OCI-LY3 (cell line): ENCODE measurements at regions not wholly inside any gene's neighbourhood (a gene's known extent, or its start where the extent isn't known, plus 50 kb on each side); places are given as distances from the start of the nearest gene placed in this dataset.

ENCODE experiments used
- H2AFZ ChIP-seq: fragments of 200-600, 300-600 bp; shearing (Covaris generic); 2 replicates; pipeline ENCODE4 v1.6.0; 2014; ENCODE audit warnings: antibody characterized with exemption, low read depth, low read length
- H3K27ac ChIP-seq: fragments of 200-600, 300-600 bp; sonication (generic); 2 replicates; pipeline ENCODE4 v1.5.1; 2014; ENCODE audit warnings: mild to moderate bottlenecking, low read length, moderate library complexity, mixed read lengths
- H3K27me3 ChIP-seq: fragments of 200-600, 300-600 bp; sonication (generic); 2 replicates; pipeline ENCODE4 v1.6.1; 2014; ENCODE audit warnings: low read depth, low read length, mixed read lengths
- H3K36me3 ChIP-seq: fragments of 200-600, 300-600 bp; sonication (generic); replicated peaks from 2 replicates; pipeline ENCODE3; 2014; ENCODE audit warnings: low read depth, low read length, mixed read lengths
- H3K4me1 ChIP-seq: fragments of 300-600, 200-600 bp; sonication (generic); 2 replicates; pipeline ENCODE4 v1.6.1; 2014; ENCODE audit warnings: low read length, mixed read lengths
- H3K4me2 ChIP-seq: fragments of 200-600, 300-600 bp; sonication (generic); 2 replicates; pipeline ENCODE4 v1.6.1; 2014; ENCODE audit warnings: low read length, mixed read lengths
- H3K4me3 ChIP-seq: fragments of 300-600, 200-600 bp; sonication (generic); 2 replicates; pipeline ENCODE4 v1.5.1; 2014; ENCODE audit warnings: antibody characterized with exemption, mild to moderate bottlenecking, low read length, moderate library complexity
- H3K79me2 ChIP-seq: fragments of 300-600, 200-600 bp; shearing (Covaris generic); 2 replicates; pipeline ENCODE4 v1.6.1; 2014; ENCODE audit warnings: mild to moderate bottlenecking, low read length, mixed read lengths
- H3K9ac ChIP-seq: fragments of 300-600, 200-600 bp; shearing (Covaris generic); 2 replicates; pipeline ENCODE4 v1.6.0; 2014; ENCODE audit warnings: mild to moderate bottlenecking, low read length, moderate library complexity
- H3K9me3 ChIP-seq: fragments of 200-600, 300-600 bp; shearing (Covaris generic); 2 replicates; pipeline ENCODE4 v1.6.1; 2014; ENCODE audit warnings: low read length, mixed read lengths; ENCODE audit not compliant: insufficient read depth
- H4K20me1 ChIP-seq: fragments of 200-600, 300-600 bp; sonication (generic); 2 replicates; pipeline ENCODE4 v1.6.1; 2016; ENCODE audit warnings: low read length, mixed read lengths; ENCODE audit not compliant: insufficient read depth
- CTCF ChIP-seq: fragments of 200-600, 300-600 bp; sonication (generic); IDR thresholded peaks from 2 replicates; pipeline ENCODE4 v1.5.1; 2014; ENCODE audit warnings: antibody characterized with exemption, low read length, low read depth
- EZH2phosphoT487 ChIP-seq: fragments of 200-600 bp; shearing (Covaris generic); IDR thresholded peaks from 2 replicates; pipeline ENCODE4 v1.6.1; 2018; ENCODE audit warnings: antibody characterized with exemption, mixed run types, low read depth

- H3K4me2 ChIP-seq, result no peak overlapping the region
- no peaks in the 10 kb centered on the region for H3K9me3 ChIP-seq
- no peaks in the 10 kb centered on the region for H3K36me3 ChIP-seq
- TF ChIP-seq EZH2phosphoT487 (no peak), CTCF (no peak)
- peaks cover 3% of the 10 kb centered on the region; the same call in 1 of the 2 replicates for H3K27me3 ChIP-seq
- no peaks in the 10 kb centered on the region for H3K4me1 ChIP-seq
- no peak overlapping the region for H3K4me3 ChIP-seq
- no peak overlapping the region for H3K9ac ChIP-seq
- no peak overlapping the region for H3K27ac ChIP-seq
- no peaks in the 10 kb centered on the region for H4K20me1 ChIP-seq
- H2AFZ ChIP-seq, result no peak overlapping the region
- H3K79me2 ChIP-seq, result no peaks in the 10 kb centered on the region
Observed at GRCh38 chr16:79973320-79973719, 372.8 kb upstream of the MAF start.

GRCh38 chr16:79972053-79972704, 371.6 kb upstream of the MAF start:
- no peak overlapping the region for H2AFZ ChIP-seq
- peaks cover 3% of the 10 kb centered on the region; the same call in 1 of the 2 replicates for H3K27me3 ChIP-seq
- no peak overlapping the region for H3K4me3 ChIP-seq
- no peaks in the 10 kb centered on the region for H3K79me2 ChIP-seq
- no peak overlapping the region for H3K9ac ChIP-seq
- H4K20me1 ChIP-seq, result no peaks in the 10 kb centered on the region
- no peaks in the 10 kb centered on the region for H3K9me3 ChIP-seq
- TF ChIP-seq EZH2phosphoT487, result no peak
- no peak for TF ChIP-seq CTCF
- no peak overlapping the region for H3K27ac ChIP-seq
- H3K4me2 ChIP-seq, result no peak overlapping the region
- H3K36me3 ChIP-seq, result no peaks in the 10 kb centered on the region
- no peaks in the 10 kb centered on the region for H3K4me1 ChIP-seq

- Histone ChIP-seq H3K9ac (no peak overlapping the region), H3K36me3 (no peaks in the 10 kb centered on the region), H3K79me2 (no peaks in the 10 kb centered on the region), H3K9me3 (no peaks in the 10 kb centered on the region), H3K27me3 (no peaks in the 10 kb centered on the region), H2AFZ (no peak overlapping the region), H3K4me3 (no peak overlapping the region), H3K4me2 (no peak overlapping the region), H4K20me1 (no peaks in the 10 kb centered on the region), H3K4me1 (no peaks in the 10 kb centered on the region), H3K27ac (no peak overlapping the region)
- no peak for TF ChIP-seq CTCF
- no peak for TF ChIP-seq EZH2phosphoT487
Observed at GRCh38 chr16:79971237-79971572, 370.7 kb upstream of the MAF start.

- Histone ChIP-seq H2AFZ (no peak overlapping the region), H3K4me3 (no peak overlapping the region), H4K20me1 (no peaks in the 10 kb centered on the region), H3K4me2 (no peak overlapping the region), H3K27ac (no peak overlapping the region), H3K9me3 (no peaks in the 10 kb centered on the region), H3K79me2 (no peaks in the 10 kb centered on the region), H3K36me3 (no peaks in the 10 kb centered on the region), H3K27me3 (no peaks in the 10 kb centered on the region), H3K9ac (no peak overlapping the region), H3K4me1 (no peaks in the 10 kb centered on the region)
- TF ChIP-seq EZH2phosphoT487 (no peak), CTCF (no peak)
Observed at GRCh38 chr16:79970551-79971236, 370.2 kb upstream of the MAF start.
